SKM-1 (cell line): ENCODE measurements at regions not wholly inside any gene's neighbourhood (a gene's known extent, or its start where the extent isn't known, plus 50 kb on each side); places are given as distances from the start of the nearest gene placed in this dataset.
"Not testable (repeated sequence)": the region's sequence is repeated elsewhere in the genome, so short reads cannot be mapped to it uniquely, and the experiment has no call there.

Source experiments
- DNase-seq: peaks from one replicate; lab custom pipeline; 2025; ENCODE audit not compliant: unreplicated experiment; lab: John Stamatoyannopoulos, UW

GRCh38 chr13:38415233-38415632, 65.6 kb downstream of the UFM1 start:
- peak; percentile 22 for DNase-seq

GRCh38 chr13:38417241-38417640, 67.6 kb downstream of the UFM1 start:
- no peak for DNase-seq

- peak; percentile 15 for DNase-seq
These were observed 68.1 kb downstream of the UFM1 start for GRCh38 chr13:38417727-38418126.

GRCh38 chr13:38418286-38418685, 68.6 kb downstream of the UFM1 start:
- DNase-seq: no peak

GRCh38 chr13:38419312-38419873, 69.7 kb downstream of the UFM1 start:
- DNase-seq: no peak

- DNase-seq: no peak
These were observed 72.2 kb downstream of the UFM1 start for GRCh38 chr13:38421590-38422560.

GRCh38 chr13:38429916-38430315, 80.3 kb downstream of the UFM1 start:
- no peak for DNase-seq

GRCh38 chr13:38430796-38431195, 81.1 kb downstream of the UFM1 start:
- DNase-seq: no peak

GRCh38 chr13:38440666-38441065, 91.0 kb downstream of the UFM1 start:
- DNase-seq: no peak

GRCh38 chr13:38444904-38445303, 95.3 kb downstream of the UFM1 start:
- no peak for DNase-seq

- DNase-seq: no peak
These were observed 103.0 kb downstream of the UFM1 start for GRCh38 chr13:38452656-38453055.

- DNase-seq: no peak
These were observed 113.0 kb downstream of the UFM1 start for GRCh38 chr13:38462605-38463004.

- DNase-seq: no peak
These were observed 113.4 kb downstream of the UFM1 start for GRCh38 chr13:38463048-38463447.

- not testable (repeated sequence) for DNase-seq
These were observed 122.8 kb downstream of the UFM1 start for GRCh38 chr13:38472411-38472810.

GRCh38 chr13:38473305-38473704, 123.7 kb downstream of the UFM1 start:
- no peak for DNase-seq

GRCh38 chr13:38477676-38478075, 128.0 kb downstream of the UFM1 start:
- DNase-seq: no peak

GRCh38 chr13:38483623-38484022, 134.0 kb downstream of the UFM1 start:
- DNase-seq: no peak

GRCh38 chr13:38490657-38491056, 141.0 kb downstream of the UFM1 start:
- DNase-seq: no peak

GRCh38 chr13:38494445-38494844, 144.8 kb downstream of the UFM1 start:
- no peak for DNase-seq

- DNase-seq: no peak
These were observed 147.3 kb downstream of the UFM1 start for GRCh38 chr13:38496917-38497316.

- DNase-seq: no peak
These were observed 148.6 kb downstream of the UFM1 start for GRCh38 chr13:38498271-38498670.

GRCh38 chr13:38514575-38514974, 164.9 kb downstream of the UFM1 start:
- no peak for DNase-seq
